ENCODE measurements at regions not wholly inside any gene's neighbourhood (a gene's known extent, or its start where the extent isn't known, plus 50 kb on each side); places are given as distances from the start of the nearest gene placed in this dataset.

- TF ChIP-seq CTCF (IDR thresholded peaks at IDR 0.05 in 2 of 3, conservative IDR thresholded peaks at IDR 0.05 in 1 of 3; ENCODE audit: insufficient read depth in 2 of 3, low read depth in 1 of 3, low read length in 3 of 3) (no peak), MYC (IDR thresholded peaks at IDR 0.05; ENCODE audit: low read depth, low read length) (no peak), MYC (CRISPR knock-in tag; IDR thresholded peaks at IDR 0.05; ENCODE audit: borderline replicate concordance, low read depth) (no peak), BMI1 (IDR thresholded peaks at IDR 0.05; ENCODE audit: low read length) (no peak), ZBTB7A (IDR thresholded peaks at IDR 0.05; ENCODE audit: borderline replicate concordance, control insufficient read depth, low read depth, low read length) (no peak), E2F4 (CRISPR knock-in tag; IDR thresholded peaks at IDR 0.05; ENCODE audit: low read depth) (no peak), HNRNPLL (IDR thresholded peaks at IDR 0.05; ENCODE audit: low read depth, low read length, poor library complexity, severe bottlenecking) (no peak), CBX8 (IDR thresholded peaks at IDR 0.05; ENCODE audit: borderline replicate concordance, extremely low read depth, low read depth, low read length, poor library complexity, severe bottlenecking) (no peak), POLR2AphosphoS5 (IDR thresholded peaks at IDR 0.05; ENCODE audit: control insufficient read depth, insufficient read depth, low read depth, low read length) (no peak), ZC3H11A (IDR thresholded peaks at IDR 0.05; ENCODE audit: low read depth, low read length) (no peak), HDAC2 (IDR thresholded peaks at IDR 0.05) (no peak), MXI1 (IDR thresholded peaks at IDR 0.05; ENCODE audit: low read depth, low read length) (no peak), POLR2A (conservative IDR thresholded peaks at IDR 0.05) (no peak)
Measured at GRCh38 chr14:60566101-60566500, 57.2 kb downstream of the SIX6 start.

All from K562 (cell line).